Ammon's horn (tissue), 1 donor: ENCODE measurements at regions not wholly inside any gene's neighbourhood (a gene's known extent, or its start where the extent isn't known, plus 50 kb on each side); places are given as distances from the start of the nearest gene placed in this dataset.
"Not testable (repeated sequence)": the region's sequence is repeated elsewhere in the genome, so short reads cannot be mapped to it uniquely, and the experiment has no call there.

Experiments used
- DNase-seq: peaks from one replicate; pipeline ENCODE4 v3.0.0-alpha.2; 2016; ENCODE audit warnings: low spot score

DNA sequence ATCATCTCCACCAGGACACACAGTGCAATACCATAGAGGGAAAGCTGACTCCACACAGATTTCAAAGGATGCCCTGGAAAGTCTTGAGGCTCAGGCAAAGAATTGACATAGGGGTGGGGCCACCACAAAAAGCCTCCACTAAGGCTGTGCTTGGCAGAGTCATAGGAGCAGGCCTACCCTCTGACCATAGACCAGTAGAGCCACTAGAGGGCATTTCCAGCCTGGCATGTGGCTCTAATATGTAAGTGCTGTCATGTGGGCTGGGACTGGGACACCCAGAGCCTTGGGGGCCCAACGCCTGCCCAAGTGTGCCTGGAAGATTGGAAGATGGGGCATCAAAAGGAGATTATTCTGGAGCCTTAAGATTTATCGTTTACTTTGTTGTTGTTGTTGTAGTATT lies 726.0 kb downstream of the DNAH5 start:
- DNase-seq: no peak

DNA sequence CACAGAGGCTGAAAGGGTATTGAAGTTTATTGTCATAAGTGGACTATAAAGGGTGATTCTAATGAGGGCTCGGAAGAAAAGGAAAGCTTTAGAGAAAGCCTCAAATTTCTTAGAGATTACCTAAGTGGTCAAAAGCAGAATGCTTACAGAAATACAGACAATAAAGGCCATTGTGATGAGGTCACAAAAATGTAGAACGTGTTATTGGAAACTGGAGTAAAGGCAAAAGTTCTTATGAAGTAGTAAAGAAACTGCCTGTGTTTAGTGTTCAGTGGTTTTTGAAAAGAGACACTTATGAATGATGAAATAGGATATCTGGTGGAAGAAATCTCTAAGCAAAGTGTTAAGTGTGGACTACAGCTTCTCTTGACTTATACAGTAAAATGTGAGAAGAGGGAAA lies 726.9 kb downstream of the DNAH5 start:
- DNase-seq: no peak

DNA sequence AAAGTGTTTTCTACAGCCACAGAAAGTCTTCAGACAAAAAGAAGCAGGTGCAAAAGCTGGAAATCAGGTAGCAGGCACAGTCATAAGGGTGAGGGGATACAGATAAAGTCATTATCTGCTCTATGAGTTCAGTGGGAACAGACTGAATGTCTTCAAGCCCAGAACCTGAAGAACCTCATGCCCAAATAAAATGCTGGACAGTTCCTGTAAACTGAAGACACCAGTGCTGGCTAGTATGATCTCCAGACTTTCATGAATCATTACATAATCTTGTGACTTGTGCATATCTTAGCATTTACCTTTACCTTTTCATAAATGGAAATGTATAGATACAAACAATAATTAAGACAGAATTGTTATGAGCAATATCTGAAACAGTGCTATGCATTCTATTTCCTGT lies 728.7 kb downstream of the DNAH5 start:
- no peak for DNase-seq

DNA sequence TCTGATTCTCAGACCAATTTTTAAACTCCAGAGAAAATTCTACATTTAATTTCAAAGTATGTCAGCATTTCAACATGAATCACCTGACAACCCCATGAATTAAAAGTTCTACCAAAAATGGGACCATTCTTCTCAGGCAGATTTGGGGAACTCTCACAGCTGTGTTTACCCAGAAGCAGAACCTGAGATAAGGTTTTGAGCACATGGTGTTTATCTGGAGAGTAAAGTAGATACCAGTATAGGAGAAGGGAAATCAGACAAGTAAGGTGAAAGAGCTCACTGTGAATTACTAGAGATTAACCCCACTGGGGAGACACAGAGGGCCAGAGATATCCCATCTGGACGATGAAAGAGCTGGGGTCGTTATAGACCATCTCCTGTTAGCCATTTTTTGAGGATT lies 729.1 kb downstream of the DNAH5 start:
- no peak for DNase-seq

DNA sequence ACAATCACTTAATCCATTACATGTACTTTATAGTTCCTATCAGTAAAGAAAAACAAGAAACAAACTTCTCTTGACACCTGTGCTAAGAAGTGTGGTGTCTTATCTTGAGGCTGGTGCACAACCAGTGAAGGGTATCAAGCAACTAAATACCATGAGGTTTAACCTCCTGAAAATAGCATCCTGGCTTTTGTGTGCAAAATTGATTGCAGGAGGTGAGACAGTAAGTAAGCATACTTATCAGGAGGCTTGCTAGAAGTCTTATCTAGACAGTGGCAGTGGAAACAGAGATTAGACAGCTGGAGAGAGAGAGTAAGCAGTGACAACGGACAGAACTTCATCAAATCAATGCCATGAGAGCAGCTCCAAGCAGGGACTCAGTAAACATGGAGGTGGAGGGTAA lies 730.3 kb downstream of the DNAH5 start:
- DNase-seq: no peak

DNA sequence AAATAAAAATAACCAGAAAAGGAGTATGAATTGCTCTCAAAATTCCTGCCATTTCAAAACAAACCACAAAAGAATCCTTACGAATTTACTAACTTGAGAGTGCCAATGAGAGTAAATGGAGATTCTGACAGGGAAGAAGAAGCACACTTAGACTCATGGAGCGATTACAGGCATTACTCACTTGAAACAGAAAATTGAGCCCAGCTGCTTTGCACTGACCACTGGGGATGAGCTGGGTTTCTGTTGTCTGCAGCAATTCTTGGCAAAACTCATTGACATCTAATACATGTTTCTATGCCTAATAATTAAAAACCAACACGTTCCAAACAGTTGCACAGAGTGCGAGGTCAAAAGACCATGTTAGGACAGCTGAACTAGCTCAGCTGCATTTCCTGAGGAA lies 731.6 kb downstream of the DNAH5 start:
- no peak for DNase-seq

DNA sequence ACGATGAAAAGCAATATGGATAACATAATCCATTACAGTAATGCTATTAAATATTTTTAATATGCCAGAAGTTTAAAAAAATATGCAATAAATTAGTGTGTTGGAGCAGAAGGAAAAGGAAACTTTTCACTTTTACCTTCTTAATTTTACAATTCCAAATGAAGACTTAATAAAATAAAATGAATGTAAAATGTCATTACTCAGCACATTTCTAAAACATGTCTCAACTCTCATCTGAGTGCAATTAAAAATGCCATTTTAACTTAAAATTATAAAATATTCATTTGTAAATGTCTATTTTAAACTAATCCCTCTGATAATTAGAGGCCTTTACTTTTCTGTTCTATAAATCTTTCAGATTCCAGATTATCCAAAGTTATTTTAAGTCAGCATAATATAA lies 733.4 kb downstream of the DNAH5 start:
- DNase-seq: no peak

DNA sequence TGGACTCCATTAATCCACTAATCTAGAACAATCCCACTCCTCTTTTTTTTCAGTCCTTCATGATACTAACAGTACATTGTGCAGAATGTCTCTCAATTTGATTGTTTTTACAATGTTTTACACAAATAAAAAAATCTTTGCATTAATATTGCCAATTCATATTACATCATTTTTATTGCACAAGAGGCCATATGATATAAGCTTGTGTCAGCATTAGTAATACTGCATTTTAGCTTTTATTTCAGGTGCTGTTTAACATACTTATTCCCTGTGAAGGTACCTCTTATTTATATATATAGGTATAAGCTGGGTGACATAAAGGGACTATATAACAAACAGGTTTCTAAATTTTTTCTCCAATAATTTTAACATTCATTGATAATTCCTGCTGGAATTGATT lies 737.4 kb downstream of the DNAH5 start:
- DNase-seq: no peak

DNA sequence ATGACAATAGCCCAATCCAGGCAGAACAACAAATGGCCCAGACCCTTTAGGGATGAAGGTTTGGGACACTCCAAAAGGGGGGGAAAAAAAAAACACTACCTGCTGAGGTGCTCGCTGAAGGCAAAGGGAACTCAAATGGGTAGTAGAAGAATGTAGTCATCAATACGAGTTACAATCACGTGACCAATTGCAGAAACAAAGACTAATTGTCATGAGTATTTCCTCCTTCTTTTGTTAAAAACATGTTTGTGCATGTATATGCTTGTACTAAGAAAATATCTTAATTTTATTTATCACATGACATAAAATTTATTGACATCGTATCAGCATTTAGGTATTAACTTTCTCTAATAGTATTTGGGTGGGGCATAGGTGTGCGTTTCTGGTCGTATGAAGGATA lies 743.5 kb downstream of the DNAH5 start:
- no peak for DNase-seq

DNA sequence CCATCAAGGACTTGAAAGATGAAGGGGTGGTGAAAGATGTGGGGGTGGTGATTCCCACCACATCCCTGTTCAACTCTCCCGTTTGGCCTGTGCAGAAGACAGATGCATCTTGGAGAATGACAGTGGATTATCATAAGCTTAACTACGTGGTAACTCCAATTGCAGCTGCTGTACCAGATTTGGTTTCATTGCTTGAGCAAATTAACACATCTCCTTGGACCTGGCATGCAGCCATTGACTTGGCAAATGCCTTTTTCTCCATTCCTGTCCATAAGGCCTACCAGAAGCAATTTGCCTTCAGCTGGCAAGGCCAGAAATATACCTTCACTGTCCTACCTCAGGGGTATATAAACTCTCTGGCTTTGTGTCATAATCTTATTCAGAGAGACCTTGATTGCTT lies 746.3 kb downstream of the DNAH5 start:
- DNase-seq: not testable (repeated sequence)

DNA sequence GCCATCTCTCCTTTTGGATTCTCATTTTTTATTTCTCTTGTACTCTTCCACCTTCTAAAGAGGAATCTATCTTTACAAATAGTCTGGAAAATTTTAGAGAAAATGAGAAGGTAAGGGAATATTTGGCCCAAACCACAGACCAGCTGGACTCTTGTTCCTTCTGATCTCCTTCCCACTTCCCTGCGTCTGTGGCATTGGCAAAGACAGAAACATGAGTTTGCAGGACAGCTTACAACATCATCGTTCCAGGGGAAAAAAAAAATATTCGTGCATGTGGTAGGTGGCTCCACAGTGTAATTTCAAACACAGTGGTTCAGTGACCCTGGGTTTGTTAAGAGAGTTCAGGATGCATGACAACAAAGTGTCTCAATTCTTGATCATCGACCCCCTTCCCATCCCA lies 755.0 kb downstream of the DNAH5 start:
- DNase-seq: no peak

DNA sequence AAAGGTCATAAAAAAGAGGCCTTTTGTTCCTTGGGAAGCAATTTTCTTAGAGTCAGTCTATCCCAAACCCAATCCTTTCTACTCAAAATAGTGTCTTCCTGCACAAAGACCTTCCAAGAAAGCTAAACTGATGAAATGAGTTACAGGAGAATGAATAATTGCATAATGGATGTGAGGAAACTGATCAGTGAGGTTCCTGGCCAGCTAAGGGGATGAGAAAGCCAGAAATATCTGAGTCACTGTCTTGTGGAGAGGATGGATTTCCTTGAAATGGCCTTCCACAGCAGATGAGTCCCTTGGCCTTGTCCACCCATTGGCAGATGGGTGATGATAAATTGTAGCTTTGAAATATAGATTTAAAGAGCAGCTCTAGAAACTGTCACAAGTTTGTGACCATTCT lies 756.1 kb downstream of the DNAH5 start:
- no peak for DNase-seq

DNA sequence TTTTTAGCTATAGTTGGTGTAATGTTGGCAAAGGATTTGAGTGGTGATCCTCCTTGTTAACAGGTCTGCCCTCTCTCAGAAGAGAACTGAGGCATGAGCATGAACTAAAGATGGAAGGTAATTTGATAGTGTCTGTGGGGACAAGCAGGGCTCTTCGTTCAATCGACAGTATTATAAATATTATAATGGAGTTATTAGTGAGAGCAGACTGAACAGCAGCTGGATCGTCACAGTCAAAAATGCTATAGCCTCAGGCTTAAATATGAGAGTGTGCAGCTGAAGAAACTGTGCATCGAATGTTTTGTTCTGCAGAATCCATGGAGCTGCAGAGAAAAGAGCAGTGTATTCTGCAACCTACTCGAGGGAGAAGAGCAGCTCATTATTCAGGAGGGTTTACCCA lies 757.3 kb downstream of the DNAH5 start:
- no peak for DNase-seq

DNA sequence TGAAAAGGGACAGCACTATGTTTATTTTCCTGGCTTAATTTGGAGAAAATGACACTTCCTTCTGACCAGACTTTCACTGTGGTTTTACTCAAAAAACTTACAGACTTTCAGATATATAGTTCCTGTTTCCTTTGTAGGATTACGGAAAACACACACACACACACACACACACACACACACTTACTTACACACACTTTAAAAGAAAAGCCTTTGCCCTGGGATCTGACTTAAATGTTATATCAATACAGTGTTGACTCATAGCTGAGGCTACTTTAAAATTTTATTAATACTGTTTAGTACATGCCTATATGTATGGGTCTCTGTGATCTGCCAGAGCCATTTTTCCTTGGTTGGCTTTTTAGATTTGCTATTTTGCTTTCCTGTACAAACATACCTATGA lies 758.3 kb downstream of the DNAH5 start:
- DNase-seq: no peak

DNA sequence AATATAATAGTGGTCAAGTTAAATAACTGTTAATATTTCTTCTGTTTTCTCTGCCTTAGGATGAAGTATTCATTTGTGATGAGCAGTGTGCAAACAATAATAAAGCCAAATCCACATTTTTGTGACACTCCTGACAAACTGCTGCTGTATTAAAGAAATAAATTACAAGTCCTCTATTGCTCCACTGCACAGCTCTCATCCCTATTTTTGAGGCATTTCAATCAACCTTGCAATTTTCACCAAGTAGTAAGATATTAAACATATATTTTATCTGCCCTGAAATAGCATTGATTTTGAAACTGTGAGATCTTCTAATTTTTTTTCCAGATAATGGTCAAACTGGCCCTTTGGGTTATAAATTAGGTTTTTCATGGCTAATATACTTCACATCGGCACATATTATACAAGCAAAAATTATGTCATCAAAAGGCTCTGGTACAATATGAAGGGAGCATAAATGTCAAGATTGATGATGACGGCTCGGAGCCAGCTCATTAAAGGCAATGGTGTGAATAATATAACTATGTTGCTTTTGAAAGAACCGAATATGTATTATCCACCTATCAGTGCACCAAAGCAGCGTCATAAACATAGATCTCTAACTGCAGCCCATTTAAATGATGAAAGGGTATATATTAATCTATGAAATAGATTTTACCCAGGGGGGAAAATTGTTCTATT lies 764.9 kb downstream of the DNAH5 start:
- no peak for DNase-seq

DNA sequence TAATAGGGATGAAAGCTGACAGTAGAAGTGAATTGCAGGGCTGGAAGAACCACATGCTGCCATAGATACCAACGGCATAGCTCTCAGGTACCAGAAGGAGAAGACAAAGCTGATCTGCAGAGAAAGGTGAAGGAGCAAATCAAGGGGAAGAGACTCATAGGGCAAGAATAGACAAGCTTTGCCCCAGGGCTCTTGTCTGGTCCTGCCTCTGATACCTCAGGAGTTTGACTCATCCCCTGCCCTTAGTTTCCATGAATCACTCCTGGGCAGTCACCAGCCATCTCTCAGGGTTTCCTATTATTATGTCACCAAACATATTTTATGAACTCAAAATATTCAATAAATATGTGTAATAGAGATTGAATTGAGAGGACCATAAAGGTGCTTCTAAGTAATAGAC lies 800.9 kb downstream of the DNAH5 start:
- no peak for DNase-seq

DNA sequence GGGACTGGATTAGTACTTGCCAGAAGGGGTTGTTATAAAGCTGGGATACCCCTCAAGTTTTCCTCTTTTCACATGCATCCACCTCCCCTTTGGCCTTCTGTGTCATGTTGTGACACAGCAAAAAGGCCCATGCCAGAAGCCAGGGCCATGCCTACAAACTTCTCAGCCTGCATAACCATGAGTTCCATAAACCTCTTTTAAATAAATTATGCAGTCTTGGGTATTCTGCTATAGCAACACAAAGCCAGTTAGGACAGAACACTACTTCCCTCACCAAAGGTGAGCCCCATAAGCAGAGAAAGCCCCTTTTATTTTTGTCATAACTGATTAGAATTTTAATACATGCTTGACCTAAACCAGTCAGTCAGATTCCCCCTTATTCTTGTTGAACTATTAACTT lies 801.3 kb downstream of the DNAH5 start:
- no peak for DNase-seq

DNA sequence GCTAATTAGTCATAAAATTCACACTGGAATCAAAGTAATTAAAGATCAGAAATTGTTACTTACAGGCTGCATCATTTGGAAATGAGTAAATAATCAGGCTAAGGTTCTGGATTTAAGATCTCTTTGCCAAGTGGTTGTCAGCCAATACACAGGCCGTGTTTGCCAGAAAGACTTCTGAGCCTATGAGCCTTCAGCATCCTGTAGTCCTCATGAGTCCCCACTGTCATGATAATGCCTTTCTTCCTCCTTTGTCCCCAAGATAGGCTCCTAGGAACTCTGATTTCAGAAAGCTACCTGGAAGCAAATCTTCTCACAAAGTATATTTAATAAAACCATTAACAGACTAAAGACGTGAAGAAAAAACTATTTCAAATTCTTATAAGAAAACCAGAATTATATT lies 810.5 kb downstream of the DNAH5 start:
- no peak for DNase-seq

DNA sequence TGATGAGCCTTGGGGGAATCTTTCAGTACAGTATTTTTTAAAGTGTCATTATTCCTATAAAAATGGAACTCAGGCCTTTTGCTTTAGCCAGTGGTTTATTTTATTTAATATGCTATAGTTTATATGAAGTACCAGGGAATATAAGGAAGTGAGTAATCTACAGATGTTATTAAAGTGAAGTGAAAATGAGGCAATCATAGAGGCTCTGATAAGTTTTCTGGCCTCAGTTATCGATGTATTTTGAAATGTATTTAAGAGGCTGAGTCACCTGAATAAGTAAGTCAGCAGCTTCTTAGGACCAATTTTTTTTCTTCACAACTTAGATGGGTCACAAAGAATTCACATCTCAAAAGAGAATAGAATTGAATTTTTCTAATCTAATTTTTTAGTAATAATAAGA lies 829.0 kb downstream of the DNAH5 start:
- DNase-seq: no peak

DNA sequence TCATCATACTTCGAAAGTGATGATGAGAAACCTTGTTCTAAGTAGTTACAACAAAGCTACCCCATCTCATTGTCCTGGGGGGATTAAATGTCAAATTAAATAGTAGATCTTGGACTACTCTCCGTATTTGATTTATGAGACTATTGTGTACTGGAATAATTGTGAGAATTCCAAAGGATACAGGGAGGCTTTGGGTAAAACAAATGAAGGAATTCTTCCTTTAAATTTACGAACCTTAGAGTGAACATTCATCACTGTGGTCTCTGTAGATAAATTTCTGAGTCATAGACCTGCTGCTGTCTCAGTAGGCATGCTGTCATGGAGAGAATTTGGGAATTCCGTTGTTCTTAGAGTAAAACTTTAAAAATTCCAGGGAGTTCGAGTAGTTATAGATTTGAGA lies 836.2 kb downstream of the DNAH5 start:
- no peak for DNase-seq

DNA sequence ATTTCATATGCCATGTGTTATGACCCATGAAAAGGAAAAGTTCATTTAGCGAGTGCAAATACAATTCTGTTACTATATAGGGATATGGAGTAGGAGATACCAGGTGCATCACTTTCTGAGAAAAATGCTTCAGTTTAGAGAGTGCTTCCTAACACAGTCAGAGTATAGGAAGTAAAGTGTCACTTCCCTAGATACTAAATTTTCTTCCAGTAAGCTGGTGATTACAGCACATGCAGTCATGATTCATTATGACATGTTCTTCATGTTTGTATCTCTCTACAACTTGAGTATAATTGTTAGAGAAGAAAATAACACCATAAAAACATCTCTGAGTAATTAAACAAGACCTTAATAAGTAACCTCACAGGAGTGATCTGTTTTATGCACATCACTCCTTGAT lies 837.0 kb downstream of the DNAH5 start:
- no peak for DNase-seq

DNA sequence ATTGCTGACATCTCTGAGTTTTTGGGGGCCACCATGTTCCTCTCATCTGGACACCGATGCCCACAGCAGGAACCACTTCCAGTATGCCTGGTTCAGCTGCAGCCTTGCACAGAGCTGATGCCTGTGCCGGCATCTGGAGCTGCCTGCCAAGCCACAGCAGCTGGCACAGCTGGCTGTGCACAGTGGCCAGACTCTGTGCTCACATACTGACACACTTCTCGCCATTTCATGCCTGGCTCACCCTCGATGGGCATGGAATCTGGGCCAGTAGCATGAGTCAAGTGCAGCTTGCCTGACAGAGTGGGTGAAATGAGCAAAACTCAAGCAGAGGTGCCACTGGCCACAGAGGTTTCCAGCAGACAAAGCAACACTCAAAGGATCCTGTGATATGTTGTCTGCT lies 863.4 kb downstream of the DNAH5 start:
- DNase-seq: no peak

DNA sequence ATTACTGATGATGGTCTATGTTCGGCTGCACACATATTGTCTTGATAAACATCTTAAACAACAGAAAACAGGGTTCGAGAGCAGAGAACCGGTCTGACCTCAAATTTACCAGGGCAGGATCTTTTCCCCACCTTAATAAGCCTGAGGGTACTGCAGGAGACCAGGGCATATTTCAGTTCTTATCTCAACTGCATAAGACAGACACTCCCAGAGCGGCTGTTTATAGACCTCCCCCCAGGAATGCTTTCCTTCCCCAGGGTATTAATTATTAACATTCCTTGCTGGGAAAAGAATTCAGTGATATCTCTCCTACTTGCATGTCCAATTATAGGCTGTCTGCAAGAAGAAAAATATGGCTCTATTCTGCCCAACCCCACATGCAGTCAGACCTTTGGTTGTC lies 871.6 kb downstream of the DNAH5 start:
- DNase-seq: not testable (repeated sequence)

DNA sequence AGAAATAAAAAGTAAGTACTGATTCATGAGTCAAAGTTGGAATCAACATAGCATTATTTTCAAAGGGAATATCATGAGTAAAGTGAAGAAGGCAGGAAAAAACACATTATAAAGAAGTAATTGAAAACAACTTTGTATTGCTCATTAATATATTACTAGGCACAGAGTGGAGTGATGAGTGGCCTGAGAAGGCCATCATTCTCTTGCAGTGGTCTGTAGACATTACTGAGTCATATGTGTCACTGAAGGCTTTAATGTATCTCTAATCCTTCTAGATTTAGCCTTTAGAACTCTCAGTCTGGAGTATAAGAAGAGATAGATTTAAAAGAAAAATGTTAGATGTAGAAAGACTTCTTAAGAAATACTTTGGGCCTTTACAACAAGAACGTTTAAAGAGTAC lies 881.4 kb downstream of the DNAH5 start:
- no peak for DNase-seq
